Activated naive CD8-positive, alpha-beta T cell treated with anti-CD3 and anti-CD28 coated beads, Interleukin-2, amount 50 U/mL, for 16 hours (primary cell): ENCODE measurements at regions not wholly inside any gene's neighbourhood (a gene's known extent, or its start where the extent isn't known, plus 50 kb on each side); places are given as distances from the start of the nearest gene placed in this dataset.

ENCODE experiments used
- DNase-seq: peaks from one replicate; pipeline ENCODE4 v3.0.0-alpha.2; 2020; ENCODE audit warnings: low read depth, low spot score

DNA sequence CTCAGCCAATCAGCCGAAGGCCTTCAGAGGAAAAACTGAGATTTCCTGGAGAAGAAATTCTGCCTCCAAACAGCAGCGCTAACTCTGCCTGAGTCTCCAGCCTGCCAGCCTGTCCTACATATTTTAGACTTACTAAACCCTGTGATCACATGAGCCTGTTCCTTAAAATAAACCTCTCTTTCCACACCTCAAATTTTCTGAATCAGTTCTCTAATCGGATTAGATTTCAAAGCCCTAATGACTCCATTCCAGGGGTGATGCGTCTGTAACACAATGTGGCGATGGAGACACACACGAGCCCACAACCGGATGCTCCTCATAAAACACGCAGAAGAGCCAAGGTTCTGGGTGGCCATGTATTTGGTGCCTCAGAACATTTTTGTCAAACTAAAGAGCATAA is 1371.2 kb downstream of the BRD1 start:
- no peak for DNase-seq

DNA sequence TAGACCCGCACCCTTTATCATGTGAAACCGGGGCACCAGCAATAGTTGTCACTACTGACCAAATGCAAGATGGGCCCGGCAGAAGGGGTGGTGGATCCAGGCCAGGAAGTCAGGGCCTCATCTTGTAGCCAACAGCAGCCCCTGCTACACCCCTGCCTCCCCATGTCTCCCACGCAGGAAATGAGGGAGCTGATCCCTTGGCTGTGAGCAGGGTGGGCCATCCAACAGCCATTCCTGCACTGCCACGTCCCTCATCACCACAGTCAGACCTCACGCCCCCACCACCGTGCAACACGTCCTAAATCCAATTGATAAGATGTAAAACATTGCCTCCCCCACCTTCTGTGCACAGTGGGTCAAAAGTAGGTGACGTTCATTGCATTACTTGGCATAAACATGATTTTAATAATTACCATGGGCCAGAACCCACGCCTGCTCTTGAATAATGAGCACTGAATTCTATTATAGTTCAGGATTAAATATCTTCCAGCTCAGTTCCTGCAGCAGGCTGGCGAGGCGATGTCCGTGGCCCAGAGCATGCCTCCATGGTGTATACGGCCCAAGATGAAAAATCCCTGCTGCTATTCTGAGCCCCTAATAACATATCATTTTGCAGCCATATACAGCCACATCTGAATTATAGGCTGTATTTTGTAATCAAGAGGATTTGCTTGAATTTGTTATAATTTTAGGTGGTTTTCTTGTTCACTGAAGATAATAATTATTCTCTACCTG is 1373.8 kb downstream of the BRD1 start:
- DNase-seq, result no peak

DNA sequence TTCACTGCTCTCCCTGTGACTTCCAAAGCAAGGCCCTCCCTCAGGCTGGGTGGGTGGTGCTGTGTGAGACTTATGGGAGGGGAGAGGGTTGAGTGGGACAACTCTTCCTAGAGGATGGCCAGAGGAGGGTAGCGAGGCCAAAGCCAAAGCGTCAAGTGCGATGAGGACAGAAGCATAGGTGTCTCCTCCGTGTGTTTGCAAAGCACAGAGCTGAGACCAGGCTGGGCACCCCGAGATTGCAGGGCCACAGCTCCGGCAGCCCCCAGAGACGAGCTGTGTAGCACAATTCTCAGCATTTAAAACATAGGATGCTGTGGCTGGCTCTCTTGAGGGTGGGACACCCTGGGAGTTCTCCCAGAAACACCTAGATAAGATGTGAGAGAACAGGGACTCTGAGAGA is 1374.5 kb downstream of the BRD1 start:
- DNase-seq, result no peak

DNA sequence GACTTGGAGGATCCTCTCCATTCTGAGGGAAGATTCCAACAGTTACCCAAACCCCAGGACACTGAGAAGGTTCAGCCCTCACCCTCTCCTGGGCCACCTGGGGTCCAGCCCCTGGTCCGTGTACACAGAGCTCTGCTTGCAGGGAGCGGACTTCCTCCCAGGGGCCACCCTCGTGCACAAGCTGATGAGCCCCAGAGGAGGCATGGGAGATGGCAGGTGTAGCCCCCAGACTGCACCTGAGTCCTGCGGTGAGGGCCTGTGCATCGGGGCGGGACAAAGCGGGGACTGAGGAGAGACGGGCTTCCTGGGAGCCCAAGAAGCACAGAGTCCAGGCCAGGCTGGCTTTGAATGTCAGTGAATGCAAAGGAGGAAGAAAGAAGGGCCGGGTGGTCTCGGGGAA is 1374.9 kb downstream of the BRD1 start:
- DNase-seq, result no peak

DNA sequence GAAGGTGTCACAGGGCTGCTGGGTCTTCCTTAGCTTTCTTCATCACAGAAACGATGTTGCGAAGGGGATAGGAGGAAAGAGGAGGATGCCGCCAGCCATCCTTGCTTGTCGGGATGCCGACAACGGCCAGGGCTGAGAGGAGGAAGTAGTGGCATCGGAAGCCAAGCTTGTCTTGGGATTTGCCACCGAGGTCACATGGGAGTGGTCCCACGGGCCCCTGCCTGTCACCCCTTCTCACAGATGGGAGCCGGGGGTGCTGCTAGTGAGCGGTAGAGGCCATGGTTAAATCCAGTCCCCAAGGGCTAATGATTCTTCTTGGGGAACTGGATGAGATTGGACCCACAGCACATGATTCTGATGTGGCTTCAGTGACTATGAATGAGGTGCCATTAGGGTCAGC is 1375.8 kb downstream of the BRD1 start:
- DNase-seq, result no peak

DNA sequence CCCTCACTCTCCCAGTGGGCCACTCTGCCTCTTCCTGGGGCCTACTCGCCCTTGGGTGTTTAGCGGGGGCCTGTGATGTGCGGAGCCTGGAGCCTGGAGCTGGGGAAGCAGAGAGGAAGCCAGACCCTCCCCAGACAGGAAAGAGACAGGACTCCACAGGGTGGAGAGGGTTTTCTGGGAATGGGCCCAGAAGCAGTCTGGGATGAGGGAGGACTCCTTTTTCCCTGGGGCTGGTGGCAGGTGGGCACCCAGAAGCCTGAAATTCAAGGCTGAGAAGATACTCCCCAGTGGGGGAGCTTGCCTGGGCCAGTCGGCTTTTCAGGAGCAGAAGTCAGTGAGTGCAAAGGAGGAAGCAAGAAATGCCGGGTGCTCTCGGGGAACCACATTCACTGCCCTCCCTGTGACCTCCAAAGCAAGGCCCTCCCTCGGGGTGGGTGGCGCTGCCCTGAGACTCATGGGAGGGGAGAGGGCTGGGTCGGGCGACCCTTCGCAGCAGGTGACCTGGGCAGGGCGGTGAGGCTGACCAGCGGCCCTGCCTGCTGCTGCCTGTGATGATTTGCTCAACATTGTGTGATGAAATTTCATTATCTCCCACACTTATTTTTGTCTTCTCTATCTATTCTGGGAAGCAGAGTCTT is 1377.4 kb downstream of the BRD1 start:
- DNase-seq, result no peak

GRCh38 chr22:48449466-48450187 is 1378.0 kb downstream of the BRD1 start:
- no peak for DNase-seq

DNA sequence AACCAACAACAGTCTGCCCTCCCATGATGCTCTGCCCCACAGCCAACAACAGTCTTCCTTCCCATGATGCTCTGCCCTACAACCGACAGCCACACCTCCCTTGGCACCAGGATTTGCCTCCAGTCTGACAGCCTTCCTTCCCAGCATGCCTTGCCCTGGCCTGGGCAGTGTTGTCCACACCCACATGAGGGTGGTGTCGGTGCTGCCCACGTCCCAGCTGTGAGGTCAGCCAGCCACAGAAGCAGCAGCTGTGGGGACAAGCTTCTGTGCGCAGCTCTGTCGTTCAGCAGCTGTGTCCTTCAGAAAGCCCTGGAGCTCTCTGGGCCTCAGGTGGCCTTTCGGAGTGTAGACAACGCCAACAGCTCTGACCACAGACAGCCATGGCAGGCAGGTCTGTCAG is 1378.9 kb downstream of the BRD1 start:
- no peak for DNase-seq

- DNase-seq, result no peak
Observed at GRCh38 chr22:48445113-48445827, 1382.4 kb downstream of the BRD1 start.

- no peak for DNase-seq
Observed at GRCh38 chr22:48444320-48445112, 1383.2 kb downstream of the BRD1 start.

GRCh38 chr22:48443680-48444079 is 1384.0 kb downstream of the BRD1 start:
- DNase-seq, result no peak

DNA sequence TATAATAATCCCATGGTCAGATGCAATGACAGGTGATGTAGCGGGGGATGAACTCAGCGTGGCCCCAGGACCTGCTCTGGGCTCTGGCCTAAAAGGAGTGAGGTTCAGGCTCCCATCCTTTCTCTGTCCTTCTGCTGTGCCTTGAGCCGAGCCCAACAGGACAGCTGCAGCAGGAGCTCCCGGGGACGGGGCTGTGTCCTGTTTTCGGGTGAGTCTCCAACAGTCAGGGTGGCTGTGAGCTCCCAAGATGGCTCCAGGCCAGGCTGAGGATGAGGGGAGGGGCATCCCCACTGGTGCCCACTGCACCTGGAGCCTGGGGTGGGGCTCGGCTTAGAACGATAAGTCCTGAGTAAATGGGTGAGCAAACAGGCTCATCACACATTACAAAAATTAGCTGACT is 1385.0 kb downstream of the BRD1 start:
- DNase-seq, result no peak

GRCh38 chr22:48441553-48441850 is 1386.2 kb downstream of the BRD1 start:
- no peak for DNase-seq

- DNase-seq, result no peak
Observed at GRCh38 chr22:48440673-48441552, 1386.8 kb downstream of the BRD1 start.

GRCh38 chr22:48440176-48440575 is 1387.5 kb downstream of the BRD1 start:
- DNase-seq, result no peak

DNA sequence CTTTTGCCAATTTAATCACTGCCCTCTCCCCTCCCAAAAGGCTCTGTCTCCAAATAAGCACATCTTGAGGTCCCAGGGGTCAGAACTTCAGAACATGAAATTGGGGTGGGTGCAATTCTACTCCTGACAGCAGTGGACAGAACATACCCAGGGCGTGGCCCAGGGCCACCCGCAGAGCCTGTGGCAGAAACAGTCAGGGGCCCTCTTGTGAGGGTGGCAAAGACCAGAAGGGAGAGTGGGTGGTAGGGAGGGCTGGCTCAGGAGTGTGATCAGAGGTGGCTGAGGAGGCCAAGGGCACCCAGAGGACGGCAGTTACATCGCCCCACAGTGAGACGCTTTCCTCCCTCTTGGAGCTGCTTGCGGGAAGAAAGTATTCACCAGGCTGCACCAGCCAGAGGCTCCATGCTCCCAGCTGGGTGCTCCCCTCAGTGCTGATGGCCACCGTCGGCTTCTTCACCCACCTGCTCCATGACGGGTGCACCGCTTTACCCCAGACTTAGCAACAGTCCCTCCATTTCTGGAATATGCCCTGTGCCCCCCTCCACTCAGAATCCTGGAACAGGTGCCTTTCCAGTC is 1388.0 kb downstream of the BRD1 start:
- no peak for DNase-seq

GRCh38 chr22:48438800-48439559 is 1388.7 kb downstream of the BRD1 start:
- DNase-seq, result no peak

DNA sequence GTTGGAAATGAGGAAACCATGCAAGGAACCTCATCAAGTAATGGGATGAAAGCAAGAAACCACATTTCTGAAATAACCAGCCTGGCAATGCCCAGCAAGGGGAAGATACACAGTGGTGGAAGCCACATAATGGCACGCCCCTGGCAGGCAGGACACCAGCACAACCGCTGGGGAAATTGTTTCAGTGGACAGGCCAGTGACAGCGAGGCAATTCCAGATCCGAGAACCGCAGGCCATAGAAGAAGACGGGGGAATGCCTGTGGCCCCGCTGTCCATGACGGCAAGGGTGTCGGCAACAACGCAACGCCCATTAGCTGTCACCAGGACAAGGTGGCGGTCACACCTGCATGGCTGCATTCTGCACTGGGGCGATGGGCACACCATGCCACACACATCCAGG is 1389.6 kb downstream of the BRD1 start:
- no peak for DNase-seq

DNA sequence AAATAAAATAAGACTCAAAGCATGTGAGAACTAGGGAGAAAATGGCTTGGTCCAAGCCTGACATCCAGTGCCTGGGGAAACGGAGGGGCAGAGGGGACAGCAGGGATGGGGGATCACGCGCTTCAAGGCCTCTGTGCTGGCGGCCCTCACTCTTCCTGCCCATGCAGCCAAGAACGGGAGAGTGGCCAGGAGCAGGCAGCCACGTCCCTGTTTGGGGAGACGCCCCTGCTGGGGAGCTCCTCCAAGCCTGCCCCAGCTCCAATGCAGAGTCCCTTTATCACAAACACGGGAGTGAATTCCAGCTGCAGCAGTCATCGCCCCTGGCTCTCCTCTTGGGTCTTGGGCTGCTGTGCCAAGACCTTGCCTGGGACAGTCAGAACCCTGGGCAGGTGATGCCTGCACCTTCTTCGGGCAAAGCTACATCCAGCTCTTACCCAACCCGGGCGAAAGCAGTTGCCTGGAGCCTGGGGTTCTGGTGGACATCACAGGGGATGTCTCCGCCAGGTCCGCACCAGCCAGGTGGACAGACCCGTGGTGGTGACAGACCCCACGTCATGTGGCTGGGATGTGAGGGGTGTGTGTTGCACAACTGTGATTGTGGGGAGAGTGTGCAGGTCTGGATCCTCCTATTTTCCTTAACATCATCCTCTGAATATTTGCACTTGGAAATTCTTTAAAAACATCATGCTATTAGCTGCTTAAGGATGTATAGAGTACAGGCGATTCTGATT is 1391.3 kb downstream of the BRD1 start:
- no peak for DNase-seq
